ENCODE measurements at regions not wholly inside any gene's neighbourhood (a gene's known extent, or its start where the extent isn't known, plus 50 kb on each side); places are given as distances from the start of the nearest gene placed in this dataset.
"Not testable (repeated sequence)": the region's sequence is repeated elsewhere in the genome, so short reads cannot be mapped to it uniquely, and the experiment has no call there.

GRCh38 chr6:4504700-4505099 is 271.5 kb upstream of the CDYL start:
- 73 to 90% (median 86%) methylated on average over 2 of the region's 2 CpGs for WGBS, 3 donors

DNA sequence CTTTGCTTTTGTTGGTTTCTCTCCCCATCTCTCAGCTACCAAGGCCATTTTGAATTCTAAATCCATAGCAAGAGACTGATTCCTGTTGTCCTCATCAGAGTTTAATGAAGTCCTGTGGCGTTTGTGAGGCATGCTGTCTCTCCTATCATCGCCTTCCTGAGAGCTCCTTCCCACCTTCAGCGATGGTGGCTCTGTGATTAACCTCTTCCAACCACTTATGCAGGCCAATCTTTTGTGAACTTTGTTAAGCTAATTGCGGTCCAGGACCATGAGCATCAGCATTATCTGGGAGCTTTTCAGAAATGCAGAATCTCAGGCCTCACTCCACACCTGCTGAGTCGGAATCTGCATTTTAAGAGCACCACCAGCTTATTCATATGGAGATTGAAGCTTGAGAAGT is 272.5 kb upstream of the CDYL start:
- WGBS, 3 donors: 39 to 64% (median 60%) methylated on average over 5 of the region's 5 CpGs
- H3K27ac ChIP-seq (ENCODE audit: low read depth, low read length): no peak overlapping the region

More at GRCh38 chr6:4504700-4505099, 271.5 kb upstream of the CDYL start:
- no peak overlapping the region for H3K27ac ChIP-seq (ENCODE audit: low read depth, low read length)

DNA sequence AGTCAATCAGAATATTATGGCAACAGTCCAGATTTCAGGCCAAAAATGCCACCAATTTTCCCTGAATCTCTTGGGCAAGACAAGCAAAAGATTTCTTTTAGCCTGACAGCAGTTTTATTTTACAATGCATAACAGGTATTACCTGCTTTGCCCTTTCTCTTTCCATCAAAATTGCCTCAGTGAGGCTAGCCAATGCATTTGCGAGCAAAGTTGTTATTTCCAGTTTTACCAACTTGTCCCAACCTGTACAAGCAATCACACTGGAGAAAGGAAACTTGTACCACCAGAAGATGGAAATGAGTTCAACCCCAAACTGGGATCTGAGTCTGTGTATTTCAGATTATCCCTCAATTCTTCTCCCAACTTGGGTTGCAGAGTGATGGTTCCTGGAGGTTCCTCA is 279.9 kb upstream of the CDYL start:
- 92 to 96% (median 94%) methylated on average over 1 of the region's 1 CpG for WGBS, 3 donors
- H3K27ac ChIP-seq (ENCODE audit: low read depth, low read length): no peak overlapping the region

DNA sequence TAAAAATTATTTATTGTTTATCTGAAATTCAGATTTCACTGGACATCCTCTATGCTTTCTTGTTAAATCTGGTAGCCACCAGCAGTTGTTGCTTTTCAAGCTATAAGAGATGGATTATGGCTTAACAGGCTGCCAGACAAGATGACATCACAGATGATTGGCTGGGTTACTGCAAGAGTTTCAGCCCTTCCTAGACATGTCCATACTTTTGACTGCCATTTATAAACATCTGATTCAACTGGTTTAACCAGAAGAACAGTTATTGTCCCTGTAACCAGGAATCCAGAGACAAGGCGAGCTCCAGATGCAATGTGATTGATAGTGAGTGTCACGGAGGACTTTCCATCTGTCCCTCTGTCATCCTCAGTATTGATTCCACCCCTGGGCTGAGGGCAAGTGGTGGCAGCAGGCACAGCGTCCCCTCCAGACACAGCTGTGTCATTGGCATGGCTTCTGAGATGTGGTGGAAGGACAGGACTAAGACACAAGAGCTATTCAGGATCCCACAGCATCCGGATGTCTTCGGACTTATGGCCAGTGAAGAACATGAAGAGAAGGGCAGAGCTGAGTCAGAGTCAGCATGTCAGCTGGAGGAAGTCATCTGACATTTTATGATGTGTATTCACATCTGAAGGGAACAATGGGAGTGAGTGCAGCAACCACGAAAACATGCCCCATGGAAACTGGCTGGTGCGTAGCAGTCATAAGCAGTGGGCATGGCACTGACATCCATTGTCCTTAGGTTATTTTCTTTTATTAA is 284.5 kb upstream of the CDYL start:
- WGBS, 3 donors: 82 to 90% (median 89%) methylated on average over 7 of the region's 7 CpGs
- H3K27ac ChIP-seq (ENCODE audit: low read depth, low read length): no peak overlapping the region

GRCh38 chr6:4489538-4489937 is 286.7 kb upstream of the CDYL start:
- 54 to 68% (median 61%) methylated on average over 4 of the region's 4 CpGs for WGBS, 3 donors
- no peak overlapping the region for H3K27ac ChIP-seq (ENCODE audit: low read depth, low read length)

GRCh38 chr6:4488389-4488788 is 287.8 kb upstream of the CDYL start:
- no peak overlapping the region for H3K27ac ChIP-seq (ENCODE audit: low read depth, low read length)
- WGBS, 3 donors: 94 to 98% (median 98%) methylated on average over 3 of the region's 3 CpGs

DNA sequence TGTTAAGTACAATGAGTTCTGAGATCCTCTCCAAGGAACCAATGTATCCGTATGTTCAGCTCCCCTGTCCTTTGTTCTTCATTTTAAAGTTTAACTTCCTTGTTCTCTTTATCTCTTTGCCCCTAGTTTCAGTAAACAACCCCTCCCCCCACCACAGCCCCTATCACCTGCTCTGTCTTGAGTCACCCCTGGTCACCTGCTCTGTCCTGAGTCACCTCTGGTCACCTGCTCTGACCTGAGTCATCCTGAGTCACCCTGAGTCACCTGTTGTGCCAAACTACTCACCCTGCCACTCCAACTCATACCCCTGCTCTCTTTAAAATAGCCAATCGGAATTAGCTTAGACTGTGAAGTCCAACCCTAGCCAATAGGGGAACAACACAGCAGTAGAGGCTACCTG is 288.7 kb upstream of the CDYL start:
- no peak overlapping the region for H3K27ac ChIP-seq (ENCODE audit: low read depth, low read length)
- WGBS, 3 donors: 64 to 86% (median 86%) methylated on average over 2 of the region's 2 CpGs

GRCh38 chr6:4486568-4487315 is 289.5 kb upstream of the CDYL start:
- 43 to 68% (median 65%) methylated on average over 7 of the region's 7 CpGs for WGBS, 3 donors
- no peak overlapping the region for H3K27ac ChIP-seq (ENCODE audit: low read depth, low read length)

- no peak overlapping the region for H3K27ac ChIP-seq (ENCODE audit: low read depth, low read length)
- WGBS, 3 donors: 81 to 90% (median 88%) methylated on average over 5 of the region's 5 CpGs
Measured at GRCh38 chr6:4485735-4486134, 290.5 kb upstream of the CDYL start.

DNA sequence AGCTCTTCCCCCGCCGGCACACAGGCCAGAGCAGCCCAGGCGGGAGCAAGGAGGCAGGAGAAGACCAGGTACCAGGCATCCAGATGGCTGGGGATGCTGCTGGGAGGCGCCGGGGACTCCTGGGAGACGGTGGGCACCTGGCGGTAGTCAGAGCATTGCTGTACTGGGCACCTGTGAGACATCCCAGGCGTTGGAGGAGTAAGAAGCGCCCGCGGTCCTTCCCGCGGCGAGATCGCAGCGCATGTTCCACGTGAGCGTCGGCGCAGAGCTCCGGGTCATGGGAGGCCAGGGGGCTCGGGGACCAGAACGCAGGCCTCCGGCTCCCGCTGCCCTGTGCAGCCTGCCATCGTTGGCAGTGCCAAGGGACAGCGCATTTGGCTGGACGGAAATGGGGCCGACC is 293.7 kb upstream of the CDYL start:
- 89 to 94% (median 91%) methylated on average over 29 of the region's 29 CpGs for WGBS, 3 donors

DNA sequence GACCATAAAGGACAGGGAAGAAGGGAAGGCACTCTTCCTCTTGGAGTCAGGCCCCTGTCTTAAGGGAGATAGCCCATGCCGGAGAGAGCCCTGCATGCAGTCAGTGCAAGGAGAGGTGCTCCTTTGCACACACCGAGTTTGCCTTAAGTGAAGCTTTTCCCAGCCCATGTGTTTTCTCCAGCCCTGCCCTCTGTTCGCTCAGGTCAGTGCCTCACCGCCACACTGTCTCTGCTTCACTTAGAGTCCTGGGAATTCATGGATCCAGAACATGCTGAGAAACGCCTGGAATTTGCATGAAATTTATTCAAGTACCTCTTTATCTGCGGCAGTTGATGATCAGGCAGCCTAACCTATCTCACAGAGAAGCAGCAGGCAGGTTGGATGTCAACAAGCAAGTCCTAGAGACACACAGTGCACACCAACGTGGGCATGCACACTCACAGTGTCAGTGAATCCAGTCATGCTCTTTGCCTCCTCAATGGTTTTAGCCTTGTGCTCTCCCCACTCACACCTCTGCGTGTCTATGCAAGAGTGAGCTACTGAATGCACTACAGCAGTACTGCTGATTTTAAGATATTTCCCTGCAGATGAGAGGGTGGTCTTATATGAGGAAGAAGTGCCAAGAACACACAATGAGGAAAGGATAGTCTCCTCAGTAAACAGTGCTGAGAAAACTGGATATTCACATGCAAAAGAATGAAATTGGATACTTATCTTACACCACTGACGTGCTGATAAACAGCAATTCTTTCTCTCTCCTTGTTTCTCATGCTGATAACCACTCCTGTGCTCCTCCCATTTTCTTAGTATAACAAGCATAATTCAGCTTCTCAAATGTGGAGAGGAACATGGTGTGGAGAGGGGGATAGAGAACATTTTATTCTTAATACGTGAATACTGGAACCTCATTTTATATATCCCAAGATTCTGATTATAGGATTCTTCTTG is 295.1 kb upstream of the CDYL start:
- 46 to 68% (median 66%) methylated on average over 10 of the region's 10 CpGs for WGBS, 3 donors
- H3K27ac ChIP-seq (ENCODE audit: low read depth, low read length): no peak overlapping the region

More for the DNA sequence above, 293.7 kb upstream of the CDYL start:
- no peak overlapping the region for H3K27ac ChIP-seq (ENCODE audit: low read depth, low read length)

DNA sequence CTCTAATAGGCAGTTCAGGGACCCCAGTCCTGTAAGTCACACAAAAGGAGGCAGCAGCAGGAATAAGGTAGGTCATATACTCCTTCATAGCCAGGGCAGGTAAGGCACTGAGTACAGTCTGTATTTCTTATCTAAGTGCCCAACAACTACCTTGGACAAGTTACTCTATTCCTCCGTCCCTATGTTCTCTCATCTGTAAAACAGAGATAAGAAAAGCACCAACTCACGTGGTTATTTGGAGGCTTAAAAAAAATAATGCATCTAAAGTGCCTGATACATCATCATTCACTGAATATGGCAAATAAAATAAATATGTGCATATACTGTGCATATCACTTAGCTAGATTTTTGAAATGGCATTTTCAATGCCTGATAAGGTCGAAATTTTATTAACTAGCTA is 298.1 kb upstream of the CDYL start:
- no peak overlapping the region for H3K27ac ChIP-seq (ENCODE audit: low read depth, low read length)
- 25 to 79% (median 76%) methylated on average over 3 of the region's 3 CpGs for WGBS, 3 donors

GRCh38 chr6:4474810-4475209 is 301.4 kb upstream of the CDYL start:
- 74 to 93% (median 93%) methylated on average over 4 of the region's 4 CpGs for WGBS, 3 donors
- H3K27ac ChIP-seq (ENCODE audit: low read depth, low read length): no peak overlapping the region

- 46 to 59% (median 47%) methylated on average over 6 of the region's 6 CpGs for WGBS, 3 donors
- H3K27ac ChIP-seq (ENCODE audit: low read depth, low read length): no peak overlapping the region
Measured at GRCh38 chr6:4472969-4473642, 303.1 kb upstream of the CDYL start.

- H3K27ac ChIP-seq (ENCODE audit: low read depth, low read length): no peak overlapping the region
- WGBS, 3 donors: 85 to 98% (median 96%) methylated on average over 3 of the region's 3 CpGs
Measured at GRCh38 chr6:4472222-4472621, 304.0 kb upstream of the CDYL start.

GRCh38 chr6:4471515-4471914 is 304.7 kb upstream of the CDYL start:
- 85 to 91% (median 91%) methylated on average over 4 of the region's 4 CpGs for WGBS, 3 donors
- not testable (repeated sequence) for H3K27ac ChIP-seq (ENCODE audit: low read depth, low read length)

DNA sequence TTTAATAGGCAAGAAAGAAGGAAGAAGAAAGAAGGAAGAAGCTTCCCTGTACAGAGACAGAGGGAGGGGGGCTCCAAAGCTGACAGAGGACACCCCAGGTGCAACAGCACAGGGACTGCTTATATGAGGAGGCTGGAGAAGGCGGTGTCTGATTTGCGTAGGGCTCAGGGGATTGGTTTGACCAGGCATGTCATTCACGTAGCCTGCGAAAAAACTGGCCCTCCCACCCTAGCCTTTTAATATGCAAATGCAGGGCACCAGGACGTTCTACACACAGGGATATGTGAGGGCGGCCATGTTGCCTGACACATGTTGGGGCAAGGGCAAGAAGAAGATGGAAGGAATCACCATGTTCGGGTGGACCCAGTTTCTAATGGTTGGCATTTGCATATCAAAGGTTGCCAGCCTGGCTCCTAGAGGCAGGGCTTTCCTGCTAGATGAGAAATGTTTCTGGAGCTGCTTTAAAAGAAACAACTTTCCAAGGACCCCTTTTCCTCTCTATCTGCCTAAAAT is 305.4 kb upstream of the CDYL start:
- 79 to 91% (median 86%) methylated on average over 7 of the region's 7 CpGs for WGBS, 3 donors
- H3K27ac ChIP-seq (ENCODE audit: low read depth, low read length): no peak overlapping the region
